OCI-LY1 (cell line): ENCODE measurements at regions not wholly inside any gene's neighbourhood (a gene's known extent, or its start where the extent isn't known, plus 50 kb on each side); places are given as distances from the start of the nearest gene placed in this dataset.

ENCODE experiments used
- EZH2 ChIP-seq: fragments of 200-600 bp; sonication (generic), shearing (Covaris generic); IDR thresholded peaks from 2 replicates; pipeline ENCODE4 v1.8.0; 2017; ENCODE audit warnings: borderline replicate concordance, mixed run types, mild to moderate bottlenecking, antibody characterized with exemption, low read length, moderate library complexity, mixed read lengths
- TF ChIP-seq, protein P1 (sequence below): fragments of 200-600 bp; sonication (generic), shearing (Covaris generic); IDR thresholded peaks from 2 replicates; pipeline ENCODE4 v1.5.1; 2017; ENCODE audit warnings: mild to moderate bottlenecking, antibody characterized with exemption, low read length, moderate library complexity, mixed read lengths

- TF ChIP-seq, protein P1, sequence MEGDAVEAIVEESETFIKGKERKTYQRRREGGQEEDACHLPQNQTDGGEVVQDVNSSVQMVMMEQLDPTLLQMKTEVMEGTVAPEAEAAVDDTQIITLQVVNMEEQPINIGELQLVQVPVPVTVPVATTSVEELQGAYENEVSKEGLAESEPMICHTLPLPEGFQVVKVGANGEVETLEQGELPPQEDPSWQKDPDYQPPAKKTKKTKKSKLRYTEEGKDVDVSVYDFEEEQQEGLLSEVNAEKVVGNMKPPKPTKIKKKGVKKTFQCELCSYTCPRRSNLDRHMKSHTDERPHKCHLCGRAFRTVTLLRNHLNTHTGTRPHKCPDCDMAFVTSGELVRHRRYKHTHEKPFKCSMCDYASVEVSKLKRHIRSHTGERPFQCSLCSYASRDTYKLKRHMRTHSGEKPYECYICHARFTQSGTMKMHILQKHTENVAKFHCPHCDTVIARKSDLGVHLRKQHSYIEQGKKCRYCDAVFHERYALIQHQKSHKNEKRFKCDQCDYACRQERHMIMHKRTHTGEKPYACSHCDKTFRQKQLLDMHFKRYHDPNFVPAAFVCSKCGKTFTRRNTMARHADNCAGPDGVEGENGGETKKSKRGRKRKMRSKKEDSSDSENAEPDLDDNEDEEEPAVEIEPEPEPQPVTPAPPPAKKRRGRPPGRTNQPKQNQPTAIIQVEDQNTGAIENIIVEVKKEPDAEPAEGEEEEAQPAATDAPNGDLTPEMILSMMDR: no peak
- no peak for TF ChIP-seq EZH2
Observed at GRCh38 chr9:82308836-82309235, 320.3 kb downstream of the SPATA31D1 start.
